ENCODE measurements at regions not wholly inside any gene's neighbourhood (a gene's known extent, or its start where the extent isn't known, plus 50 kb on each side); places are given as distances from the start of the nearest gene placed in this dataset.

- CTCF ChIA-PET, result no interaction called here
Measured at GRCh38 chr13:38053896-38054295, 184.3 kb upstream of the TRPC4 start.

GRCh38 chr13:38046049-38046376 is 176.4 kb upstream of the TRPC4 start:
- ChIA-PET CTCF (no interaction called here), POLR2A (no interaction called here)
- no peaks in the 10 kb centered on the region for H3K36me3 Mint-ChIP-seq (ENCODE audit: low read depth)
- intact Hi-C loops (cut with micrococcal nuclease), result no loop called here
- DNase-seq (no peak), ATAC-seq (ENCODE audit: low read depth) (no peak)
- no peak overlapping the region for H3K4me3 Mint-ChIP-seq
- H3K27me3 Mint-ChIP-seq, result no peaks in the 10 kb centered on the region
- H3K27ac Mint-ChIP-seq, result no peak overlapping the region
- H3K4me1 Mint-ChIP-seq, result no peaks in the 10 kb centered on the region
- peaks cover 8% of the 10 kb centered on the region for H3K9me3 Mint-ChIP-seq
- no peak for TF ChIP-seq CTCF (IDR thresholded peaks at IDR 0.05)

More at GRCh38 chr13:38053896-38054295, 184.3 kb upstream of the TRPC4 start:
- intact Hi-C loops (cut with micrococcal nuclease), result no loop called here
- DNase-seq (no peak), ATAC-seq (ENCODE audit: low read depth) (no peak)
- POLR2A ChIA-PET, result no interaction called here
- H3K4me1 Mint-ChIP-seq, result no peaks in the 10 kb centered on the region
- H3K36me3 Mint-ChIP-seq (ENCODE audit: low read depth), result no peaks in the 10 kb centered on the region
- peaks cover 3% of the 10 kb centered on the region for H3K9me3 Mint-ChIP-seq
- no peak for TF ChIP-seq CTCF (IDR thresholded peaks at IDR 0.05)
- H3K27me3 Mint-ChIP-seq, result no peaks in the 10 kb centered on the region
- H3K4me3 Mint-ChIP-seq, result no peak overlapping the region
- H3K27ac Mint-ChIP-seq, result no peak overlapping the region

GRCh38 chr13:38045278-38046048 is 175.9 kb upstream of the TRPC4 start:
- peaks cover 6% of the 10 kb centered on the region for H3K9me3 Mint-ChIP-seq
- H3K36me3 Mint-ChIP-seq (ENCODE audit: low read depth), result no peaks in the 10 kb centered on the region
- no peaks in the 10 kb centered on the region for H3K27me3 Mint-ChIP-seq
- no peaks in the 10 kb centered on the region for H3K4me1 Mint-ChIP-seq
- ATAC-seq (ENCODE audit: low read depth) (no peak), DNase-seq (no peak)
- TF ChIP-seq CTCF (IDR thresholded peaks at IDR 0.05), result no peak
- ChIA-PET POLR2A (no interaction called here), CTCF (no interaction called here)
- H3K27ac Mint-ChIP-seq, result no peak overlapping the region
- H3K4me3 Mint-ChIP-seq, result no peak overlapping the region
- intact Hi-C loops (cut with micrococcal nuclease), result no loop called here

- CTCF ChIA-PET, result no interaction called here
Measured at GRCh38 chr13:38044067-38044466, 174.5 kb upstream of the TRPC4 start.

GRCh38 chr13:38042771-38043170 is 173.2 kb upstream of the TRPC4 start:
- CTCF ChIA-PET, result no interaction called here
- no peaks in the 10 kb centered on the region for H3K36me3 Mint-ChIP-seq (ENCODE audit: low read depth)
- intact Hi-C loops (cut with micrococcal nuclease), result no loop called here

More at GRCh38 chr13:38044067-38044466, 174.5 kb upstream of the TRPC4 start:
- Mint-ChIP-seq H3K4me3 (no peak overlapping the region), H3K27me3 (no peaks in the 10 kb centered on the region), H3K27ac (no peak overlapping the region), H3K36me3 (ENCODE audit: low read depth) (no peaks in the 10 kb centered on the region), H3K4me1 (no peaks in the 10 kb centered on the region), H3K9me3 (peaks cover 10% of the 10 kb centered on the region)
- POLR2A ChIA-PET, result no interaction called here
- intact Hi-C loops (cut with micrococcal nuclease), result no loop called here
- no peak for DNase-seq
- no peak for ATAC-seq (ENCODE audit: low read depth)
- no peak for TF ChIP-seq CTCF (IDR thresholded peaks at IDR 0.05)

More at GRCh38 chr13:38042771-38043170, 173.2 kb upstream of the TRPC4 start:
- ATAC-seq (ENCODE audit: low read depth) (no peak), DNase-seq (no peak)
- no peak overlapping the region for H3K27ac Mint-ChIP-seq
- H3K9me3 Mint-ChIP-seq, result peaks cover 10% of the 10 kb centered on the region
- H3K4me3 Mint-ChIP-seq, result no peak overlapping the region
- H3K4me1 Mint-ChIP-seq, result no peaks in the 10 kb centered on the region
- no peaks in the 10 kb centered on the region for H3K27me3 Mint-ChIP-seq
- POLR2A ChIA-PET, result no interaction called here
- TF ChIP-seq CTCF (IDR thresholded peaks at IDR 0.05), result no peak

Measured in activated B cell treated with CpG ODN at 0.5 μM for 24 hours (primary cell).